Activated T-cell treated with anti-CD3 and anti-CD28 coated beads for 1 hour (primary cell): ENCODE measurements at regions not wholly inside any gene's neighbourhood (a gene's known extent, or its start where the extent isn't known, plus 50 kb on each side); places are given as distances from the start of the nearest gene placed in this dataset.
"Not testable (repeated sequence)": the region's sequence is repeated elsewhere in the genome, so short reads cannot be mapped to it uniquely, and the experiment has no call there.

Source experiments
- DNase-seq: peaks from one replicate; pipeline ENCODE4 v3.0.0-alpha.2; 2020; ENCODE audit warnings: low read depth

DNA sequence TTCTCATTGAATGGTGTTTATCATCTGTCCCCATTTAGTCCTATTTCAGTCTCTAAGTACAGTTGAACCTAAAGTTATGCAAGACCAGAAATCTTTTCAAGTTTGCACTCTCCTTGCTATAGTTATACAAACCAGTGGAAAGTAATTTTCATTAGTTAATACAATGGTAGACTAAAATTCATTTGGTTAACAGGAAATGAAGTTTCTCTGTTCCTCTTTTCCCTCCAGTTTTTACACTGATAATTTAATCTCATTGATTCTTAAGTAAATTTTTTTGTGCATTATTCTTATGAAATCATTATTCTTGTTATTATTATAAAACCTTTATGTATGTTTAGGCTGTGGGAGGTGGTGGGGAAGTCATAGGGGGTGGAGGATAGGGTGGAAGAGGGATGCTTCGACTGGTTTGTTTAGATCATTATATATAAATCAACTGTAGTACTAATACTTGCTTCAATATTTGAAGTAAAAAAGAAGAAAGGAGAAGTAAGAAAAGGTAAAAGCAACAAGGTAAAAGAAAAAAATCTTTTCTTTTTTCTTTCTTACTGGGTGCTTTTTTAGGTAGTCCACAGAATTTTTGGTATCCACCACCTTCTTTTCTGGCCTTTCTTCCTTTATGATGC is 104.1 kb downstream of the GPR85 start:
- no peak for DNase-seq

DNA sequence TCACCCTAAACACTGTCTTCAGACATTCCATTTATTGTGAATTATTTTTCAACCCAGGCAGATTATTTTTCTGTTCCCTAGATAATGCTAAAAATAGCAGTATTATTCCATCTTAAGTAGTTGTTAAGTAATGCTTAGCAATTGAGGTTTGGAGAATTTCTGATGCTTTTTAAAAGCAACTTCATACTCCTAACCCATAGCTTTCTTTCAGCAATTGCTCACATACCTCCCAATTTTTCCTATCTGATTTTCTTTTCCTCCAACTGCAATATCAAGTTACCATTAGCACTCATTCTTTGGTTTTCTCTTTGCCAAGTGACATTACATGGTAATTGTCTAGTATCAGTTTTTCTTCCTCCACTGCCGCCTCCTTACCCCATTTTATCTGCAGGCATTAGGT is 104.7 kb downstream of the GPR85 start:
- no peak for DNase-seq

DNA sequence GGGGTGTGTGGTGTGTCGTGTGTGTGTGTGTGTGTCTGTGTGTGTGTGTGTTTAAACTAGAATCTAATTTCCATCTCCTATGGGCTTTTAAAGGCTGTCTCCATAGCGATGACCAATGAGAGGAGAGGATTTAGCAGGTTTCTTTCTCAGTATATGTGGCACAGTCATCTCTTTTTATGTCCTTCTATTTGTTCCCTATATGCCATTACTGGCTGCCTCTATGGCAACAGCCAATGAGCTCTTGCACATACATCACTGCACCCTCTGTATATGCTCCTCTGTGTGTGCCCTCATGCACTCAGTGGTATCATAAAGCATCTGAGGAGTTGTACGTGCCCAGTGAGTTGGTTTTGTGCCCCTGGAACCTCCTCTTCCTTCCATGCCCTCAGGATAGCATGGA is 107.6 kb downstream of the GPR85 start:
- not testable (repeated sequence) for DNase-seq

DNA sequence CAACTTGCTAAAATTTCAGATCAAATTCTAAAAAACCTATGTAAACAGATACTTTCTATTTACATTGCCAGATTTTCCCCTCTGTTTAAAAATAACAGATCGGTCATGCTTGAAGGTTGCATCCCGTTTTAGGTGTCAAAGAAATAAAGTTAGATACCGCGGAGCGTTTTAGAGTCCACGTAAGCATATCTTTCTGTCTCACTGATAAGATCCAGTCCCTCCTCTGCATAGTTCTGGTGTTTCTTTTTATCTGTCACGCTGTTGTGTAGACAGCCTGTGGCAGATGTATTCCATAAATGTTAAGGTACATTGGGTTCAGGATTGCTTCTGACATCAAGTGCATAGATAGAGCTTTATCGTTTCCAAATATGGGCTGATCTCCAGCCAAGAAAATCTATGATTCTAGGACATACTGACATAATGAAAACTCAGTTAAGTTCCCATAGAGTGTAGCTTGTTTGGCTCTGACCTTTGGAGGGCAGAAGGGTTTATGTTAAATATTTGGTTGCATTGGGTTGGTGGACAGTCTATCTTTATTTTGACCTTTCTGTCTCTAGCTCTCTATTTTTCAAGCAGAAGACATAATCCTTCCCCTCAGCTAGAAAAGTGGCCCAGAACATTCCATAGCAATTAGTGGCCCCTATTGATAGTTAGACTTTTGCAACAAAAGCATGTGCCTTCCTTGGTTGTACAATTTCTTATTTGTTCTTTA is 109.2 kb downstream of the GPR85 start:
- DNase-seq: not testable (repeated sequence)

DNA sequence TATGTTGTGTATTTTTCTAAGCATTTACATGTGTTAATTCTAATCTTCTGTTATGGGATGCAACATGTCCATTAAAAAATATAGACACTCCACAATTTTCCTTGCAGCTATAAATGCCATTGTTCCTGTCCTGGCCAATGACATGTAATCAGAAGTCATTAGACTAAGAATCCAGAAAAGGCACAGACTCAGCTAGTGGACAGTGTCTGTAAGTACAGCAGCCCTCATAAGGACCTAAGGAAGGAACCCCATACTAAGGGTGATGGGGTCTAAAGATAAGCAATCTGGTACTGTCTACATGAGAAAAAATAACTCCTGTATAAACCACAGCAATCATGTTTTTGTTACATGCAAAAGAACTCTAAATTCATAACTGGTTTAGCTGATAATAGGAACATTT is 115.9 kb downstream of the GPR85 start:
- no peak for DNase-seq

DNA sequence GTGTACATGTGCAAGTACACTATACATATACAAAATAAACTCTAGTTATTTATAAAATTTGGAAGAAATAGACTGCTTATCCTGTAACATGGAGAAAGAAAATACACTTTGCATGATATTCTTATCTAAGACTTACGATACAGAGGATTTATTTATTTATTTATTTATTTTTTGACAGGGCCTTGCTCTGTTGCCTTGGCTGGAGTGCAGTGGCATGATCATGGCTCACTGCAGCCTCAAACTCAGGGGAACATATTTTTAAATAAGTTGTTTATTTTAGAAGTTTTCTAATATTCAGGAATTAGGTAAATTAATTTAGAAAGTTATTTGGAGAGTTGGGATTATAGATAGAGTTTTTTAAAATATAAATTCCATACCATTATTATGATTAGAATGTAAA is 116.7 kb downstream of the GPR85 start:
- no peak for DNase-seq

DNA sequence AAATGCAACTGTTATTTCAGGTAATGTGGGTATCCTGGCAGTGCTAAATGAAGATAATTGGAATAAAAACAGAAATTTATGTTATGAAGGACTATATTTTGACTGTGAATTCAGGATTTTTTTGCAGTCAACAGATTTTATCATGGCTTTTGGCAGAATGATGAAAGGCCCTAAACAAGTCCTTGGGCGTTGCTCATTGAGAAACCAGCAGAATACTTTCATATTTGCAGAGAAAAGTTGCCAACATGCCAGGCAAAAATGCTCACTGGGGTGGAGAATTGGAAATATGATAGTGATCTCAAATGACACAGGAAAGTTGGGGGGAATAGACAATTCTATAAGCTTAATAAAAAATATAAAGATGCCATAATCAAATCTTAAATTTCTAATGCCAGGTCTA is 121.1 kb downstream of the GPR85 start:
- DNase-seq: no peak

DNA sequence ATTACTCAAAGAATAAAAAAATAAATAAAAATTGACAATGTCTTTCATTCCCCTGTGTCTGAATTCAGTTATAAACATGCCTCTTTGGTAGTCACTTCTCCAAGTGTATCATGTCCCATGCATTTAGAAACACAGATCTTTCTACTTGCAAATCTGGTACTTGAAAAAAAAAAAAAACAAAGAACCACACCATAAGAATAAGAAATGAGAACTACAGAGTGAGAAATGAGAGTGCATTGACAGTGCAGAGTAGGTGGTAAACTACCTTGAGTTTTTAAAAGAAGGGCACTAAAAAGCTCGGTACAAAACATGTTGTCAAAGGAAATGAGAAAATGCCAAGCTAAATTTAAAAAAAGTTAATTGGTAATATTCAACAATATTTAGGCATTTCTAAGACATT is 123.0 kb downstream of the GPR85 start:
- DNase-seq: no peak

DNA sequence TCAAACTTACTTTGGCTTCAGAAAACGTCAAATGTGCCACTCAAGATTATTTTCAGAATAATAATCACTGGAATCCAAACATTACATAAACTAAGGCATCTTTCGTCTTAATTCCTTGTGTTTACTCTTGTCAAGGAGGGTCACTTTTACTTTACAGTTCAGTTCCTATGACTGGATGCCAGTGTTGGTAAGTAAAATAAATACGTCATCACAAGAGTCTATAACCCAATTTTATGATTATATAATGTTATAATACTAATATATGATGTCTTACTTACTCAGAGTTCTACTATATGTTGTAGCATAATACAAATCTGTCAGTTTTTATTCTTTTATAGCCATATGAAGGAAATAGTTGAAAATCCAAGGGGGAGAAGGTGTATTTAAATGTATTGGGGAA is 123.8 kb downstream of the GPR85 start:
- no peak for DNase-seq

DNA sequence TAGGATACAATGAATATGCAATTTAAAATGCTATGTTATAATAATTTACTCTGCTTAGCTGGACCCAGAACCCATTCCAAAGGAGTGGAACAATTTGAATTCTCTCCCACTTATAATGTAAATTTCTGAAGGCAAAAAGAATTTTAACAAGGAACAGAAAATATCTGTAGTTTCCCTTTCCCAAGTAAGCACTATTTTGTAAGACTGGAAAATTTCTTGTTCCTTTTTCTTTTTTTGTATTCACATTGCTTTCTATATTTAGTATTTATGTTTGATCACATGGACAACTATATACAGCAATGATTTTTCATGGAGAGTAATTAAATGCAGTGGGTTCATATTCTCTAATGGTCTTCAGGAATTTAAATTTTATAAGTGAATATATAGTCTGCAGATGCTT is 127.4 kb downstream of the GPR85 start:
- no peak for DNase-seq

DNA sequence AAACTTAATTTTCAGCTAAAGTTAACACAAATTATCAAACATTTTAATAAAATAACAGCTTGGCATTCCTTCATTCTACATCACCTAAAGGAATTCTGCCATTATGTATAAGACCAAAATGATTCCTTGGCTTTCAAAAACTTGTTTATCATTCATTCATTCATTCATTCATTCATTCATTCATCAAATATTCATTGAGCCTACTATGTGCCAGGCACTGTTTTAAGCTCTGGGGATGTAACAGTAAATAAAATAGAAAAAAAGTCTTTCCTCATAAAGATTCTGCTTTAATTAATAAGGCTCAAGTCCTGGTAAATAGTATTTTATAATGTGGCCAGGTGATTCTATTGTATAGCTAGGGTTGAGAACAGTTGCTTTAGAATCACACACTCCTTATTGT is 127.9 kb downstream of the GPR85 start:
- DNase-seq: no peak

DNA sequence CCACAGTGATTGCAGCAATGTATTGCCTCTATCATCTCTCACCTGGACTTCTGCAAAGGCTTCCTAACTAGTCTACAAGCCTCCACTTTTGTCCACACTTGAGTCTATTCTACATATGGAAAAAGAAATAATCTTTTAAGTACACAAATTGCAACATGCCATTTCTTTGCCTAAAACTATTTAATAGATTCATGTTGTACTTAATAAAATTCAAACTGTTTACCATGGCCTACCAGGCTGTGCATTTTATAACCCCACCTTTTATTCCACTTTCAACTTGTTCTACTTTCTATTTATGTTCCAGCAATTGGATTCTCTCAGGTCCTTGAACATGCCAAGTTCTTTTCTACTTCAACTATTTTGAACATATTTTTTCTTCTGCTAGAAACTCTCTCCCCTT is 128.7 kb downstream of the GPR85 start:
- no peak for DNase-seq

DNA sequence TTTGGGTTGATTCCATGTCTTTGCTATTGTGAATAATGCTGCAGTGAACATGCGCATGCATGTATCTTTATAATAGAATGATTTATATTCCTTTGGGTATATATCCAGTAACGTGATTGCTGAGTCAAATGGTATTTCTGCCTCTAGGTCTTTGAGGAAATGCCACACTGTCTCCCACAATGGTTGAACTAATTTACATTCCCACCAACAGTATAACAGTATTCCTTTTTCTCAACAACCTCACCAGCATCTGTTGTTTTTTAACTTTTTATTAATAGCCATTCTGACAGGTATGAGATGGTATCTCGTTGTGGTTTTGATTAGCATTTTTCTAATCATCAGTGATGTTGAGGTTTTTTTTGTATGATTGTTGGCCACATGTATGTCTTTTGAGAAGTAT is 133.6 kb downstream of the GPR85 start:
- not testable (repeated sequence) for DNase-seq

DNA sequence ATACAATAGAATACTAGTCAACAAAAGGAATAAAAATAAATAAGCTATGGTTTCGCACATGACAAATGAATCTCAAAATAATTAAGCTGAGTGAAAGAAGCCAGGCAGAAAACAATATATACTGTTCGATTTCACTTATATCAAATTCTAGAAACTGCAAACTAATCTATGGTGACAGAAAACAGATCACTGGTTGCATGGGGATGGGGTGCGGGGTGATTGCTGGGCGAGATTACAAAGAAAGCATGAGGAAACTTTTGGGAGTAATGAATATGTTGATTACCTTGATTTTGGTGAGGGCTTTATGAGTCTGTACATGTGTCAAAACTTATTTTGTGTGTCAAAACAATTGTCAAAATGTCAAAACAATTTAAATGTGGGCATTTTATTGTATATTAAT is 135.6 kb downstream of the GPR85 start:
- DNase-seq: no peak

DNA sequence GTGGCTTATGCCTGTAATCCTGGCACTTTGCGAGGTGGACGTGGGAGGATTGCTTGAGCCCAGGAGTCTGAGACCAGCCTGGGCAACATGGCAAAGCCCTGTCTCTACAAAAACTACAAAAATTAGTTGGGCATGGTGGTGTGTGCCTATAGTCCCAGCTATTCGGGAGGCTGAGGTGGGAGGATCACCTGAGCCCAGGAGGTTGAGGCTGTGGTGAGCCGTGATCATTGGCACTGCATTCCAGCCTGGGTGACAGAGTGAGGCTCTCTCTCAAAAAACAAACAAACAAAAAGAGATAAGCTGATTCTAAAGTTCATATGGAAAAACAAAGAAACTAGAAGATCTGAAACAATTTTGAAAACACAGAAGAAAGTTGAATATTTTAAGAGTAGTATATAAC is 136.9 kb downstream of the GPR85 start:
- DNase-seq: not testable (repeated sequence)

DNA sequence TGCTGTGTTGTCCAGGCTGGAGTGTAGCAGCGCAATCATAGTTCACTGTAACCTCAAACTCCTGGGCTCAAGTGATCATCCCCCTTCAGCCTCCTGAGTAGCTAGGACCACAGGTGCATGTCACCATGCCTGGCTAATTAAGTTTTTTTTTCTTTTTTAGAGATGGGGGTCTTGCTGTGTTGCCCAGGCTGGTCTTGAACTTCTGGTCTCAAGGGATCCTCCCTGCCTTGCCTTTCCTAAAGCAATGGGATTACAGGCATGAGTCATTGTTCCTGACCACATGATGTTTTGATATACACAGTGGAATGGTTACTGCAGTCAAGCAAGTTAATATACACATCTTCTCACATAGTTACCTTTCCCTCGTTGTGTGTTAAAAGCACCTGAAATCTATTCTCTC is 140.3 kb downstream of the GPR85 start:
- no peak for DNase-seq

DNA sequence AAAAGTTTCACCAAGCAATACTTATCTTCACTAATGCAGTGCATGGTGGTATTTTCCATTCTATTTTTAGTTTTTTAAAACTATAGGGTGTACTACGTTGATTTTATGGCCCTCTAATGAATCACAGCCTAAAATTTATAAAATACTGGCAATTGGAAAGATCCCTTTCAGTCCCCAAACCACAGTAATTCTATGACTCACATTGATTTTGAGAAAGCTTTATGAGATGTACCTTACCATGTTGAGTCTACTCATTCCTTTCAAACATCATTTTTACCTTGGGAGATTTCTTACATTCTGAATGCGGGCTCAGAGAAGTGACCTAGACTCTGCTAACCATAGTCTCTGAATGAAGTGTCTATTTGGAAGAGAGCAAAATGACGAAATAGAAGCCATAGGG is 141.6 kb downstream of the GPR85 start:
- no peak for DNase-seq

DNA sequence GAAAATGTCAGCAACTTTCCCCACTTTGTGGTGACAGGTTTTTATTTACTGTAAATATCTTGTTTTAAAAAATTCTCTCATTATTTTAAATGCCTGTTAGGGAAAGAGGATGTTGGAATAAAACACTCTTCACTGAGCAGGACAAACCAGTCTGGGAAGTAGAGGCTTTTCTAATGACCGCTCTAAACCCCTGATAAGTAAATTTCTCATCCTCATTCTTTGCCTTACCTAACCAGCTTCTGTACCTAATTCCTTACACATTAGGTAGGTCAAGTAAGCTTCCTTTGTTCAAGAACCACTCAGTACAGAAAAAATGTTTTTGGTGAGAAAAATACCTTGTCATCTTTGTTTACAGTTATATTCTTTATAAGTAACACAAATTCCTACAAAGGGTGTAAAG is 143.6 kb downstream of the GPR85 start:
- no peak for DNase-seq

DNA sequence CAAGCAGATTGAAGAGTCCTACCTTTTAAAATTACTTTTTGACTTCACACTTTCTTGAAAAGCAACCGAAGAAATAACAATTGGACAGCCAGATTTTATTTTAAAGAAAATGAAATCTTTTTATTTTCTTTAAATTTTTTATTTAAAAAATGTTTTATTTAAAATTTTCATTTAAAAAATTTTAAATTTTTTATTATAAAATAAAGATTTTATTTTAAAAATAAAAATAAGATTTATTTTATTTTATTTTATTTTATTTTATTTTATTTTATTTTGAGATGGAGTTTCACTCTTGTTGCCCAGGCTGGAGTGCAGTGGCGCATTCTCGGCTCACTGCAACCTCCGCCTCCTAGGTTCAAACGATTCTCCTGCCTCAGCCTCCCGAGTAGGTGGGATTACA is 144.5 kb downstream of the GPR85 start:
- not testable (repeated sequence) for DNase-seq

DNA sequence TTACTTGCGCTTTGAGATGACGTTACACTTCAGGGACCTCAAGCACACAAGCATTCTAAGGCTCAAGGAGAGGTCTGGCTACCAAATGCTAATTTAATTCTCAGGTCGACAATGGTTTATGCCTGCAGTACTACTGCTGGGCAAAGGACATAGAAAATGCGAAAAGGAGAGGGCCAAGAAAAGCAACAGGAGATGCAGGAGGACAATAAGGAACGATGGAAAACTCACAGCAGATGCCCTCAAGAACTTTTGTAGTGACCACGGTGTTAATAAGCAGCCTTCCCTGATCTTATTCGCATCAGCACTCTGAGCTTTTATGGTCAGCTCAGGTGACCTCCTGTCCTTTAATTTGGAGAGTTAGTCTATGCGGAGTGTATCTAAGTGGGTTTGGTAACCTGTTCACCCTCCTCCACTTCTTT is 146.3 kb downstream of the GPR85 start:
- DNase-seq: no peak

DNA sequence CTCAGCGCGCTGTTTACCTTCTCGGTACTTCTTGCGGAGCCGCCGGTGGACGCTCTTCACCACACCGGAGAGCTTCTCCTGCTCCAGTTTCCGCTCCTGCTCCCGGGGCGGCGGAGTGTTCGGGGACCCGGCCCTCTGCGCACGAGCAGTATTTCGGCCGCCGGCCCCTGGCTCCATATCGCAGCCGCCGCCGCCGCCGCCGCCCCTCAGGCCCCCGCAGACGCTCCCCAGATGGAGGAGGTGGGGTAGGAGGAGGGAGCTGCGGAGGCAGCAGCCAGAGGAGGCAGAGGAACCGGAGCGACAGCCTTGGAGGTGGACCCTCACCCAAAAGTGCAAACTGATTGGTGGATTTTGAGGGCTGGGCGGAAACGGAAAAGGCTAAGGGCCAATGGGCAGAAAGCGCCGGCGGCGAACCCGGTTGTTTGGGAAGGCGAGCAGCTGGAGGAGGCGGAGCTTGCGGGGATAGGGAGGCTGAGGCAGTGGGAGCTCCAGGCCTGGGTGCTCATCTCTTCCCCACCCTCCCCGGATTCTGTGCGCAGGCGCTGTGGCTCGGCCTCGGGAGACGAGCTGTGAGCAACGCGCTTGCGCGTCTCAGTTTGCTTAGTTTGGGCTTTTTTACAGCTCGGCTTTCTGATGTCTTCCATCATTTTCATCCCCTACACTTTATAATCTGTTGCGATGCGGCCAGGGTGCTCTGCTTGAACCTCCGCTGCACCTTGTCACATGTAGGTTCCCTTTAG is 146.9 kb downstream of the GPR85 start:
- DNase-seq: peak; percentile 99

DNA sequence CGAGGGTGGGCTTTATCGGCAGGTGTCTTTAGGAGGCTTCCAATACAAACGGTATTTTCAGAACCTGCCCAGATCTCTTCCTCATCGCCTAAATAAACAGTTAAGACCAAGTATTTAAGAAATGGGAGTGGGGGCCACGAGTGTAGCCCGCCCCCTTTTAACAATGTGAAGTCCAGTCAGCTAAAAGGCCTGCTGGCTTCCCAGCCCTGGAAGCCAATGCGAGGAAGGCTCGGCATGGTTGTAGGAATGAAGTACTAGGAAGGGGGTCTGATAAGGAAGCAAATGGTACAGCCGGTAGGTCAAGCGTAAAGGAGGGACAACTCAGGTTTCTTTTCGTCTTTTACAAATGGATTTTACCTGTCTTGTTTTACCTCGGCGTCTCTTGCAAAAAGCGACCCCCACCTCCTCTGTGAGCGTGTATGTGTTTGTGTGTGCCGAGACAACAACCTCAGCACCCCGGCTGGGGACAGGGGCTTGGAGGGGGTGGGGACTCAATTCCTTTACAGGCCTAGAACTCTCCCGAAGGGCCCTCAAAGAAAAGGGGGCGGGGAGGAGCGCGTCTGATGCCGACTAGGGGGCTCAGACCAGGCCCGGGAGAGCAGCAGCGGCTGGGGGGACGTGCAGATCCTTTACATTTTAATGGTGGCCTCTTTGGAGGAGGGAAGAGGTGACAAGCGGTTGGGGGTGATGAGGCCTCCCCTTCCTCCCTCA is 147.6 kb downstream of the GPR85 start:
- DNase-seq: peak; percentile 8
